GM18505 (cell line): ENCODE measurements at regions not wholly inside any gene's neighbourhood (a gene's known extent, or its start where the extent isn't known, plus 50 kb on each side); places are given as distances from the start of the nearest gene placed in this dataset.

Source experiments
- ATAC-seq: cut with Tn5 transposase; IDR thresholded peaks from one replicate; pipeline ENCODE4 v1.9.1; 2021; ENCODE audit not compliant: unreplicated experiment
- POLR2A ChIP-seq: IDR thresholded peaks from 4 replicates; pipeline ENCODE4 v1.6.1; 2011; ENCODE audit warnings: borderline replicate concordance; ENCODE audit not compliant: insufficient read depth, insufficient read length; ENCODE audit errors: extremely low read depth

GRCh38 chr4:156193106-156193505 is 239.4 kb upstream of the CTSO start:
- no peak for ATAC-seq

DNA sequence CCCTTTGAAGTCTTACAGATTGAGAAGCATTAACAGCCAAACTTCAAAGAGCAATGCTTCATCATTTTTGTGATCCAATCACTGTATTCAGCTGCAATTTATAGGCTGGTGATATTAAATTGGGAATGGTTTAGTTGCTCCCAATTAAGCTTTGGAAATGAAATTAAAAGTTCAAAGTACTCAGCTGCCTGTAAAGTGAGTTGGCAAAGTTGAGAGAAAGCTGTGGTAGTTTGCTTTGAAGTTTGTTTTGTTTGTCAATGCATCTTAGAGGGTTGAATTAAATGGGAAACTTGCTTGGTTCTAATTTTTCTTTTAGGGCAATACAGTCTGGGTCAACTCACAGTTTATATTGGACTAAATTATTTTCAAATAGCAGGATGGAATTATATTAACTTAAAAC is 238.4 kb upstream of the CTSO start:
- ATAC-seq = no peak
- no peak for TF ChIP-seq POLR2A

More at GRCh38 chr4:156193106-156193505, 239.4 kb upstream of the CTSO start:
- TF ChIP-seq POLR2A = no peak

GRCh38 chr4:156191044-156191781 is 237.5 kb upstream of the CTSO start:
- no peak for ATAC-seq
- no peak for TF ChIP-seq POLR2A

DNA sequence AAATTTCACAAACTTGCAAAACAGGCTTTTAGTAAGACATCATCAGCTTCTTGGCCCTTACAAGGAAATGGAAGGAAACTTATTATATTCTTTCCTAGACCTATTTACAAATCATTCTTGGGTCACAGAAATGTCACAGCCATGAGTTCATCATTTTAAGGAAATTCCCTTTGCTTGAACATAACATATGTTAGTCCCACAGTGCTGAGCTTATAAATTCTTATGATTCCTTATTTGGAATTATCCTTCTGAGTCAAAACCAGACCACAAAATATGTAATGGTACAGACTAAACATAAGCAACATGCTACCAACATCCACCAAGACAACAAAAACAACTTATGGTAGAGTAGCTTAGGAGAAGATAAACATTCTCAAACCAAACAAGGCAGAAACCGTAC is 236.9 kb upstream of the CTSO start:
- ATAC-seq = no peak
- TF ChIP-seq POLR2A = no peak

DNA sequence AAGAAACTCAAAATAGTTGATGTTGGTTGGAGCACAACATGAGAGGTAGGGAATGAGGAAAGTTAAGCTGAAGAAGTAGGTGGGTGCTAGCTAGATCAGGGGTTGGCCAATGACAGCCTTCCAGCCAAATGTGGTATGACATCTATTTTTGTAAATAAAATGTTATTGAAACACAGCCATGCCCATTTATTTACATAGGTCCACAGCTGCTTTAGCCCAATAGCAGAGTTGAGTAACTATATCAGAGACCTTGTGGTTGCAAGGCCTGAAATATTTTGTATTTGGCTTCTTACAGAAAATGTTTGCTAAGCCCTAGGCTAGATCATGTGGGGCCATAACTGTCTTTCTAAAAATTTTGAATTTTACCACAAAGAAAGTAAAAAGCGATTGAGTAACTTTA is 234.9 kb upstream of the CTSO start:
- ATAC-seq = no peak
- no peak for TF ChIP-seq POLR2A

DNA sequence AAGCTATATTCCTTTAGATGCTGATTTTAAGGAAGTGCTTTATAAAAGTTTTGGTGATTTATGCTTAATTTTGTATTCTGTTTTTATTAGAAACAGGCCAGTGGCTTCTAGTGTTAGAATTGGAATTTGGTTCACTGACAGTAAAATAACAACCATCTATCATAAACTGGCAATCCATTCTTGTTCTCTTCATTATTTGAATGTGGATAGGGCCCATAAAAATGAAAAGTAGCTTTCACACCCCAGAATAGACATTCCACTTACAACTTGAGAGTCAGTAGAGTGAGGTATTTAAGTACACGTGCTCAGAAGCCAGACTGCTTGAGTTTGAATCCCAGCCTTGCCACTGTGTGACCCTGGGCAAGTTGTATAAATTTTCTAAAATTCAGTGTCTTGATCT is 232.4 kb upstream of the CTSO start:
- no peak for TF ChIP-seq POLR2A
- ATAC-seq = no peak

- ATAC-seq = no peak
- TF ChIP-seq POLR2A = no peak
Measured at GRCh38 chr4:156185514-156186055, 231.9 kb upstream of the CTSO start.

- no peak for ATAC-seq
- TF ChIP-seq POLR2A = no peak
Measured at GRCh38 chr4:156182269-156182668, 228.6 kb upstream of the CTSO start.

DNA sequence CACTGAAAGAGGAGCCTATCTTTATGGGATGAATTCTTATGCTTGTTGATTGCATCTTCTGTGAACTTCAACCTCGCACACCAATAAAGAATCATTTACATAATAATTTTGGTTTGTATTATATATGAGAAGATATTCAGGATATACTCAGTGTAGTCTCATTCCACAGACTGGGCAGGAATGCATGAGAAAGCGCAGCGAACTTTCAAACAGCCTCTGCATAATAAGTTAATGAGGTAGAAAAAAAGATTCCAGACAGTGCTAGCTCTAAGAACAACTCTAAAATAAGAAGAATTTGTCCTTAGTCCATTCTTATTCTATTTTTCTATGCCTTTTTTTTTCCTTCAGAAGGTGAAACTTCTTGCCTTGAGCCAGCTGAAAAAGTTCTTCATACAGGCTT is 224.3 kb upstream of the CTSO start:
- no peak for ATAC-seq
- no peak for TF ChIP-seq POLR2A

DNA sequence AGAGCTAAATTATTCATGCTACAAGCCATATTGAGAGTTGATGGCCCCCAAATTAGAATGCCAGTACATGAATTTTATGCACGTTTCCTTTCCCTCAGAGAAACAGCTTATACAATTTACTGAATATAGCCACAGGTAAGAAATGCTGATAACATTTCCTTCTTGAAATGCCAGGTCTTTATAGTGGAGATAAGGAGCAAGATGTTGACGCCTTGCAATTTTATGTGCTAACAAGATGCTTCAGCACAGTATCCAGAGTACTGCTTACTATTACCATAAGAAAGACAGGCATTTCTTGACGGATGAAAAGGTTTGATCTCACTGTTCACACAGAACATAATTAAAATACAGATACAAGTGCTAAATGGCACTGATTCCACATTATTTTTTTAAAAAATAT is 223.2 kb upstream of the CTSO start:
- ATAC-seq = no peak
- no peak for TF ChIP-seq POLR2A

- ATAC-seq = no peak
- no peak for TF ChIP-seq POLR2A
Measured at GRCh38 chr4:156173937-156174336, 220.3 kb upstream of the CTSO start.

- TF ChIP-seq POLR2A = no peak
- ATAC-seq = no peak
Measured at GRCh38 chr4:156173486-156173885, 219.8 kb upstream of the CTSO start.

DNA sequence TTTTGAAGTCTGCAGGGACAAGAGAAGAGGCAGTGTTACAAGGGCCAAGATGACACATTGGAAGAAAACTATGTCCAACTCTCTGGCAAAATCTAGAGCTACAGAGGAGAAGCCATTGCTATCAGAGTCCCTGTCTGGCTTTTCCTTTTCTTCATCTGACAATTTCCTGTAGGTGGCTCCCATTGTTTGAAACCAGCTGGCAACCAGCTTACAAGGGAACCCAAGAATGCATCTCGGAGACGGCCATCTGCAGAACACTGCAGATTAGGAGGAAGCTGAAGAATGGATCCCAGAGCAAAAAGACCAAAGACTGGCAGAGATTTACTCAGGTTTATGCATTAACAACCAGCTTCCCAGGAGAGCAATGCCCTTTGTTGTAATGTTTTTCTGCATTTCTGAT is 216.2 kb upstream of the CTSO start:
- no peak for ATAC-seq
- no peak for TF ChIP-seq POLR2A

- no peak for TF ChIP-seq POLR2A
- peak; percentile 78 for ATAC-seq
Measured at GRCh38 chr4:156169011-156169410, 215.3 kb upstream of the CTSO start.

DNA sequence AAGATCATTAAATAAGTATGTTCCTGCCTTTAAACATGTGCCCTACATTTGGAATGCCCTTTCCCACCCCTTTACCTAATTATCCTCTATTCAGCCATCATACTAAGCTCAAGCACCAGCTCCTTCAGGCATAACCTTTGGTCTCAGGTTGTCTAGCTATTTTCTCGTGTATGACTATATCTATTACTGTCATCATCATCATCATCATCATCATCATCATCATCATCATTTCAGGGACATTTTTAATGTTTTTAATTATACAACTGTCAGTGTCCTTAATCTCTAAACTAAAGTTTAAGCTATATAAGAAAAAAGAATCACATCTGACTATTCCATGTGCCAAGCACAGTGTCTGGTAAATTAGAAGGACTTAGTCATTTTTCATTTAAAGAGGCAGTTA is 214.6 kb upstream of the CTSO start:
- ATAC-seq = no peak
- TF ChIP-seq POLR2A = no peak

DNA sequence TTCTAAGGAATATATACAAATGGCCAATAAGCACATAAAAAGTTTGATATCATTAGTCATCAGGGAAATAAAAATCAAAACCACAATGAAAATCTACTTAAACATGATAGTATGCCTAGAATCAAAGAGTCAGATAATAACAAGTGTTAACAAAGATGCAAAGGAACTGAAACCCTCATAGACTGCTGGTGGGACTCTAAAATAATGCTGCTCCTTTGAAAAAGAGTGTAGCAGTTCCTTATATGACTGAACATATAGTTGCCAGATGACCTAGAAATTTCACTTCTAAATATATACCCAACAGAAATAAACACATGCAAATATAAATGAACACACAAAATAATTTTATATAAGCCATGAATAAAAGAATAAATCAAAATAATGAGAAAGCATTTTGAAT is 205.1 kb upstream of the CTSO start:
- no peak for TF ChIP-seq POLR2A
- ATAC-seq = peak; percentile 95

GRCh38 chr4:156154978-156155377 is 201.3 kb upstream of the CTSO start:
- ATAC-seq = no peak
- no peak for TF ChIP-seq POLR2A
